ENCODE measurements at regions not wholly inside any gene's neighbourhood (a gene's known extent, or its start where the extent isn't known, plus 50 kb on each side); places are given as distances from the start of the nearest gene placed in this dataset.

DNA sequence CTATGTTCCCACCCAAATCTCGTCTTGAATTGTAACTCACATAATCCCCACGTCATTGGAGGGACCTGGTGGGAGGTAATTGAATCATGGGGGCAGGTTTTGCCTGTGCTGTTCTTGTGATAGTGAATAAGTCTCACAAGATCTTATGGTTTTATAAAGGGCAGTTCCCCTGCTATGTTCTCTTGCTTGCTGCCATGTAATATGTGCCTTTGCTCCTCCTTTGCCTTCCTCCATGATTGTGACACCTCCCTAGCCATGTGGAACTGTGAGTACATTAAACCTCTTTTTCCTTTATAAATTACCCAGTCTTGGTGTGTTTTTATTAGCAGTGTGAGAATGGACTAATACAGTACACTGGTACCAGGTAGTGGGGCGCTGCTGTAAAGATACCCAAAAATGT is 177.6 kb upstream of the SYT10 start:
- ATAC-seq, result no peak
- no peak overlapping the region for H3K4me3 ChIP-seq
- ChIA-PET POLR2A (no interaction called here), CTCF (no interaction called here)
- 2% methylated on average over 3 of the region's 3 CpGs for WGBS (ENCODE audit: missing lambda C conversion rate)
- FAIRE-seq, result no peak
- H3K27ac ChIP-seq, result no peak overlapping the region
- no peak overlapping the region for H3K4me2 ChIP-seq
- DNase-seq (ENCODE audit: low read depth in 1 of 2, low spot score in 1 of 2), result no peak
- no peaks in the 10 kb centered on the region for H3K4me1 ChIP-seq
- H3K9me3 ChIP-seq, result no peaks in the 10 kb centered on the region
- TF ChIP-seq HOXB13 (CRISPR knock-in tag; IDR thresholded peaks at IDR 0.05; ENCODE audit: low read depth) (no peak), TFCP2L1 (CRISPR knock-in tag; IDR thresholded peaks at IDR 0.05) (no peak), GATA3 (IDR thresholded peaks at IDR 0.05; ENCODE audit: borderline replicate concordance) (no peak), FOSL2 (IDR thresholded peaks at IDR 0.05) (no peak), FOSL2 (CRISPR knock-in tag; IDR thresholded peaks at IDR 0.05) (no peak), CHD2 (IDR thresholded peaks at IDR 0.05; ENCODE audit: low read length, partially characterized antibody) (no peak), BHLHE40 (IDR thresholded peaks at IDR 0.05; ENCODE audit: low read depth, low read length) (no peak), CBX2 (IDR thresholded peaks at IDR 0.05; ENCODE audit: borderline replicate concordance, low read depth) (no peak), NFE2L2 (conservative IDR thresholded peaks at IDR 0.05; ENCODE audit: low read length) (no peak), KDM5A (IDR thresholded peaks at IDR 0.05) (no peak)
- TF ChIP-seq, protein P1, sequence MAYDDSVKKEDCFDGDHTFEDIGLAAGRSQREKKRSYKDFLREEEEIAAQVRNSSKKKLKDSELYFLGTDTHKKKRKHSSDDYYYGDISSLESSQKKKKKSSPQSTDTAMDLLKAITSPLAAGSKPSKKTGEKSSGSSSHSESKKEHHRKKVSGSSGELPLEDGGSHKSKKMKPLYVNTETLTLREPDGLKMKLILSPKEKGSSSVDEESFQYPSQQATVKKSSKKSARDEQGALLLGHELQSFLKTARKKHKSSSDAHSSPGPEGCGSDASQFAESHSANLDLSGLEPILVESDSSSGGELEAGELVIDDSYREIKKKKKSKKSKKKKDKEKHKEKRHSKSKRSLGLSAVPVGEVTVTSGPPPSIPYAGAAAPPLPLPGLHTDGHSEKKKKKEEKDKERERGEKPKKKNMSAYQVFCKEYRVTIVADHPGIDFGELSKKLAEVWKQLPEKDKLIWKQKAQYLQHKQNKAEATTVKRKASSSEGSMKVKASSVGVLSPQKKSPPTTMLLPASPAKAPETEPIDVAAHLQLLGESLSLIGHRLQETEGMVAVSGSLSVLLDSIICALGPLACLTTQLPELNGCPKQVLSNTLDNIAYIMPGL (CRISPR knock-in tag; IDR thresholded peaks at IDR 0.05; ENCODE audit: borderline replicate concordance), result no peak

DNA sequence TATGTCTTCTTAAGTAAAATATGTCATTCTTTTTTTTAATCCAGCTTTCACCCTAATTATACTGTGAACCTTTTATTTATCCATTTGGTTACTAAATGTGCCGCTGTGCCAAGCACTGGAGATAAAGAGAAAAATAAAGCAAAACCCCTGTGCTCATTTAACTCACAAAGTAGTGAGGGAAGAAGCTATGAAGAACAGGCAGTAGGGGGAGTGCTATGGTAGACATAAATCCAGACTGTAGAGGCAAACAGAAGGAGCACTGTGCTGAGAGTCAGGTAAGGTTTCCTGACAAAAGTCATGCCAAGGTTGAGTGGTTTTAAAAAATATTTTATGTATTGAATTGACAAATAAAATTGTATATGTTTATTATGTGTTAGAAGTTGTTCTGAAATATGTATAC is 188.5 kb upstream of the SYT10 start:
- TF ChIP-seq FOSB (CRISPR knock-in tag; IDR thresholded peaks at IDR 0.05), result no peak
- TF ChIP-seq, protein P2, sequence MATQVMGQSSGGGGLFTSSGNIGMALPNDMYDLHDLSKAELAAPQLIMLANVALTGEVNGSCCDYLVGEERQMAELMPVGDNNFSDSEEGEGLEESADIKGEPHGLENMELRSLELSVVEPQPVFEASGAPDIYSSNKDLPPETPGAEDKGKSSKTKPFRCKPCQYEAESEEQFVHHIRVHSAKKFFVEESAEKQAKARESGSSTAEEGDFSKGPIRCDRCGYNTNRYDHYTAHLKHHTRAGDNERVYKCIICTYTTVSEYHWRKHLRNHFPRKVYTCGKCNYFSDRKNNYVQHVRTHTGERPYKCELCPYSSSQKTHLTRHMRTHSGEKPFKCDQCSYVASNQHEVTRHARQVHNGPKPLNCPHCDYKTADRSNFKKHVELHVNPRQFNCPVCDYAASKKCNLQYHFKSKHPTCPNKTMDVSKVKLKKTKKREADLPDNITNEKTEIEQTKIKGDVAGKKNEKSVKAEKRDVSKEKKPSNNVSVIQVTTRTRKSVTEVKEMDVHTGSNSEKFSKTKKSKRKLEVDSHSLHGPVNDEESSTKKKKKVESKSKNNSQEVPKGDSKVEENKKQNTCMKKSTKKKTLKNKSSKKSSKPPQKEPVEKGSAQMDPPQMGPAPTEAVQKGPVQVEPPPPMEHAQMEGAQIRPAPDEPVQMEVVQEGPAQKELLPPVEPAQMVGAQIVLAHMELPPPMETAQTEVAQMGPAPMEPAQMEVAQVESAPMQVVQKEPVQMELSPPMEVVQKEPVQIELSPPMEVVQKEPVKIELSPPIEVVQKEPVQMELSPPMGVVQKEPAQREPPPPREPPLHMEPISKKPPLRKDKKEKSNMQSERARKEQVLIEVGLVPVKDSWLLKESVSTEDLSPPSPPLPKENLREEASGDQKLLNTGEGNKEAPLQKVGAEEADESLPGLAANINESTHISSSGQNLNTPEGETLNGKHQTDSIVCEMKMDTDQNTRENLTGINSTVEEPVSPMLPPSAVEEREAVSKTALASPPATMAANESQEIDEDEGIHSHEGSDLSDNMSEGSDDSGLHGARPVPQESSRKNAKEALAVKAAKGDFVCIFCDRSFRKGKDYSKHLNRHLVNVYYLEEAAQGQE (IDR thresholded peaks at IDR 0.05), result no peak
- no peak for TF ChIP-seq TFCP2L1 (CRISPR knock-in tag; IDR thresholded peaks at IDR 0.05)
- TF ChIP-seq MYC (IDR thresholded peaks at IDR 0.05; ENCODE audit: borderline replicate concordance, low read length), result no peak
- TF ChIP-seq FOXS1 (CRISPR knock-in tag; IDR thresholded peaks at IDR 0.05), result no peak
- TF ChIP-seq, protein P1 (CRISPR knock-in tag; IDR thresholded peaks at IDR 0.05; ENCODE audit: borderline replicate concordance), result no peak
- no peak for TF ChIP-seq ZNF302 (CRISPR knock-in tag; IDR thresholded peaks at IDR 0.05)
- no peak for TF ChIP-seq RNF2 (IDR thresholded peaks at IDR 0.05; ENCODE audit: borderline replicate concordance, low read depth)
- TF ChIP-seq NFE2L2 (conservative IDR thresholded peaks at IDR 0.05; ENCODE audit: low read length), result no peak
- TF ChIP-seq, protein P3, sequence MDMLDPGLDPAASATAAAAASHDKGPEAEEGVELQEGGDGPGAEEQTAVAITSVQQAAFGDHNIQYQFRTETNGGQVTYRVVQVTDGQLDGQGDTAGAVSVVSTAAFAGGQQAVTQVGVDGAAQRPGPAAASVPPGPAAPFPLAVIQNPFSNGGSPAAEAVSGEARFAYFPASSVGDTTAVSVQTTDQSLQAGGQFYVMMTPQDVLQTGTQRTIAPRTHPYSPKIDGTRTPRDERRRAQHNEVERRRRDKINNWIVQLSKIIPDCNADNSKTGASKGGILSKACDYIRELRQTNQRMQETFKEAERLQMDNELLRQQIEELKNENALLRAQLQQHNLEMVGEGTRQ (IDR thresholded peaks at IDR 0.05), result no peak
- TF ChIP-seq CEBPB (IDR thresholded peaks at IDR 0.05), result no peak
- TF ChIP-seq GATA3 (IDR thresholded peaks at IDR 0.05; ENCODE audit: borderline replicate concordance), result no peak
- no peak for TF ChIP-seq CHD2 (IDR thresholded peaks at IDR 0.05; ENCODE audit: low read length, partially characterized antibody)
- no peak for TF ChIP-seq HOXB13 (CRISPR knock-in tag; IDR thresholded peaks at IDR 0.05; ENCODE audit: low read depth)
- TF ChIP-seq PHF8 (IDR thresholded peaks at IDR 0.05; ENCODE audit: borderline replicate concordance, low read depth), result no peak
- TF ChIP-seq POLR2A (IDR thresholded peaks at IDR 0.05; ENCODE audit: low read length), result no peak
- TF ChIP-seq RFX5 (IDR thresholded peaks at IDR 0.05), result no peak
- TF ChIP-seq, protein P4, sequence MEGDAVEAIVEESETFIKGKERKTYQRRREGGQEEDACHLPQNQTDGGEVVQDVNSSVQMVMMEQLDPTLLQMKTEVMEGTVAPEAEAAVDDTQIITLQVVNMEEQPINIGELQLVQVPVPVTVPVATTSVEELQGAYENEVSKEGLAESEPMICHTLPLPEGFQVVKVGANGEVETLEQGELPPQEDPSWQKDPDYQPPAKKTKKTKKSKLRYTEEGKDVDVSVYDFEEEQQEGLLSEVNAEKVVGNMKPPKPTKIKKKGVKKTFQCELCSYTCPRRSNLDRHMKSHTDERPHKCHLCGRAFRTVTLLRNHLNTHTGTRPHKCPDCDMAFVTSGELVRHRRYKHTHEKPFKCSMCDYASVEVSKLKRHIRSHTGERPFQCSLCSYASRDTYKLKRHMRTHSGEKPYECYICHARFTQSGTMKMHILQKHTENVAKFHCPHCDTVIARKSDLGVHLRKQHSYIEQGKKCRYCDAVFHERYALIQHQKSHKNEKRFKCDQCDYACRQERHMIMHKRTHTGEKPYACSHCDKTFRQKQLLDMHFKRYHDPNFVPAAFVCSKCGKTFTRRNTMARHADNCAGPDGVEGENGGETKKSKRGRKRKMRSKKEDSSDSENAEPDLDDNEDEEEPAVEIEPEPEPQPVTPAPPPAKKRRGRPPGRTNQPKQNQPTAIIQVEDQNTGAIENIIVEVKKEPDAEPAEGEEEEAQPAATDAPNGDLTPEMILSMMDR (IDR thresholded peaks at IDR 0.05), result no peak
- H3K4me1 ChIP-seq, result no peaks in the 10 kb centered on the region
- WGBS (ENCODE audit: missing lambda C conversion rate), result 13% methylated on average over 1 of the region's 1 CpG
- no peak overlapping the region for H3K4me2 ChIP-seq
- ATAC-seq (no peak), FAIRE-seq (no peak), DNase-seq (ENCODE audit: low read depth in 1 of 2, low spot score in 1 of 2) (peak in 1 of 2 experiments; percentile 7)
- H3K4me3 ChIP-seq, result no peak overlapping the region
- no peaks in the 10 kb centered on the region for H3K9me3 ChIP-seq
- ChIA-PET POLR2A (no interaction called here), CTCF (no interaction called here)
- no peak overlapping the region for H3K27ac ChIP-seq
